Osteocyte (in vitro differentiated cells): ENCODE measurements at regions not wholly inside any gene's neighbourhood (a gene's known extent, or its start where the extent isn't known, plus 50 kb on each side); places are given as distances from the start of the nearest gene placed in this dataset.

Experiments used
- DNase-seq: peaks from one replicate; pipeline ENCODE4 v3.0.0; 2021; ENCODE audit warnings: mixed read lengths; ENCODE audit not compliant: unreplicated experiment; ENCODE audit errors: extremely low spot score
- H3K27ac Mint-ChIP-seq: one replicate; pipeline ENCODE4 v1.8.0; 2021; ENCODE audit warnings: mild to moderate bottlenecking, mixed read lengths; ENCODE audit not compliant: unreplicated experiment
- H3K27me3 Mint-ChIP-seq: one replicate; pipeline ENCODE4 v1.8.0; 2021; ENCODE audit warnings: mixed read lengths; ENCODE audit not compliant: unreplicated experiment
- H3K36me3 Mint-ChIP-seq: one replicate; pipeline ENCODE4 v1.8.0; 2021; ENCODE audit warnings: mixed read lengths; ENCODE audit not compliant: unreplicated experiment
- H3K4me1 Mint-ChIP-seq: one replicate; pipeline ENCODE4 v1.8.0; 2021; ENCODE audit warnings: mixed read lengths; ENCODE audit not compliant: unreplicated experiment
- H3K4me3 Mint-ChIP-seq: one replicate; pipeline ENCODE4 v1.8.0; 2021; ENCODE audit warnings: mild to moderate bottlenecking, moderate library complexity, mixed read lengths; ENCODE audit not compliant: unreplicated experiment
- H3K9me3 Mint-ChIP-seq: one replicate; pipeline ENCODE4 v1.8.0; 2021; ENCODE audit warnings: mixed read lengths; ENCODE audit not compliant: unreplicated experiment
- CTCF ChIP-seq: fragments of 200-600 bp; sonication (generic); IDR thresholded peaks from 2 replicates; pipeline ENCODE4 v1.5.0; 2021; ENCODE audit warnings: antibody characterized with exemption, mild to moderate bottlenecking, moderate library complexity

- DNase-seq: no peak
- Mint-ChIP-seq H3K4me1 (no peaks in the 10 kb centered on the region), H3K4me3 (no peak overlapping the region), H3K27me3 (peaks cover 2% of the 10 kb centered on the region), H3K27ac (no peak overlapping the region), H3K36me3 (no peaks in the 10 kb centered on the region), H3K9me3 (no peaks in the 10 kb centered on the region)
- no peak for TF ChIP-seq CTCF
Measured at GRCh38 chr3:118181274-118181673, 853.4 kb downstream of the IGSF11 start.

GRCh38 chr3:118186051-118186450 is 848.6 kb downstream of the IGSF11 start:
- H3K4me3 Mint-ChIP-seq: no peak overlapping the region
- peaks cover 7% of the 10 kb centered on the region for H3K9me3 Mint-ChIP-seq
- H3K27ac Mint-ChIP-seq: no peak overlapping the region
- TF ChIP-seq CTCF: no peak
- H3K36me3 Mint-ChIP-seq: no peaks in the 10 kb centered on the region
- H3K27me3 Mint-ChIP-seq: peaks cover 2% of the 10 kb centered on the region
- H3K4me1 Mint-ChIP-seq: no peaks in the 10 kb centered on the region
- no peak for DNase-seq

GRCh38 chr3:118187221-118187620 is 847.4 kb downstream of the IGSF11 start:
- no peaks in the 10 kb centered on the region for H3K27me3 Mint-ChIP-seq
- no peak for TF ChIP-seq CTCF
- H3K9me3 Mint-ChIP-seq: peaks cover 7% of the 10 kb centered on the region
- no peak overlapping the region for H3K27ac Mint-ChIP-seq
- no peaks in the 10 kb centered on the region for H3K36me3 Mint-ChIP-seq
- no peaks in the 10 kb centered on the region for H3K4me1 Mint-ChIP-seq
- no peak for DNase-seq
- no peak overlapping the region for H3K4me3 Mint-ChIP-seq

- no peak overlapping the region for H3K4me3 Mint-ChIP-seq
- no peak for DNase-seq
- no peaks in the 10 kb centered on the region for H3K36me3 Mint-ChIP-seq
- no peaks in the 10 kb centered on the region for H3K27me3 Mint-ChIP-seq
- no peaks in the 10 kb centered on the region for H3K4me1 Mint-ChIP-seq
- TF ChIP-seq CTCF: no peak
- no peak overlapping the region for H3K27ac Mint-ChIP-seq
- H3K9me3 Mint-ChIP-seq: peaks cover 45% of the 10 kb centered on the region
Measured at GRCh38 chr3:118196183-118196582, 838.5 kb downstream of the IGSF11 start.

- no peaks in the 10 kb centered on the region for H3K4me1 Mint-ChIP-seq
- no peaks in the 10 kb centered on the region for H3K27me3 Mint-ChIP-seq
- no peaks in the 10 kb centered on the region for H3K36me3 Mint-ChIP-seq
- no peak for TF ChIP-seq CTCF
- peaks cover 46% of the 10 kb centered on the region for H3K9me3 Mint-ChIP-seq
- H3K4me3 Mint-ChIP-seq: no peak overlapping the region
- no peak for DNase-seq
- no peak overlapping the region for H3K27ac Mint-ChIP-seq
Measured at GRCh38 chr3:118199044-118199443, 835.6 kb downstream of the IGSF11 start.
